Glomerular visceral epithelial cell (primary cell): ENCODE measurements at regions not wholly inside any gene's neighbourhood (a gene's known extent, or its start where the extent isn't known, plus 50 kb on each side); places are given as distances from the start of the nearest gene placed in this dataset.

ENCODE experiments used
- DNase-seq: peaks from one replicate; pipeline ENCODE4 v3.0.0-alpha.2; 2016; ENCODE audit errors: extremely low spot score

- DNase-seq: no peak
Observed at GRCh38 chr17:77266891-77267341, 126.1 kb downstream of the SEC14L1 start.

GRCh38 chr17:77269696-77270681, 129.2 kb downstream of the SEC14L1 start:
- no peak for DNase-seq

GRCh38 chr17:77271411-77271810, 130.6 kb downstream of the SEC14L1 start:
- no peak for DNase-seq

- peak; percentile 46 for DNase-seq
Observed at GRCh38 chr17:77273397-77274085, 132.8 kb downstream of the SEC14L1 start.

- no peak for DNase-seq
Observed at GRCh38 chr17:77274096-77274845, 133.5 kb downstream of the SEC14L1 start.

- peak; percentile 68 for DNase-seq
Observed at GRCh38 chr17:77279448-77280303, 138.9 kb downstream of the SEC14L1 start.

GRCh38 chr17:77280304-77281121, 139.7 kb downstream of the SEC14L1 start:
- peak; percentile 65 for DNase-seq

GRCh38 chr17:77281122-77281903, 140.5 kb downstream of the SEC14L1 start:
- DNase-seq: peak; percentile 79

GRCh38 chr17:77281904-77282367, 141.2 kb downstream of the SEC14L1 start:
- peak; percentile 49 for DNase-seq

- DNase-seq: peak; percentile 76
Observed at GRCh38 chr17:77282524-77283515, 142.1 kb downstream of the SEC14L1 start.

GRCh38 chr17:77284023-77284617, 143.4 kb downstream of the SEC14L1 start:
- no peak for DNase-seq

- peak; percentile 95 for DNase-seq
Observed at GRCh38 chr17:77285594-77286390, 145.0 kb downstream of the SEC14L1 start.

GRCh38 chr17:77286391-77286640, 145.5 kb downstream of the SEC14L1 start:
- DNase-seq: no peak

GRCh38 chr17:77286641-77287431, 146.1 kb downstream of the SEC14L1 start:
- peak; percentile 93 for DNase-seq

- DNase-seq: peak; percentile 92
Observed at GRCh38 chr17:77287432-77288068, 146.8 kb downstream of the SEC14L1 start.
